CD14-positive monocyte (primary cell): ENCODE measurements at regions not wholly inside any gene's neighbourhood (a gene's known extent, or its start where the extent isn't known, plus 50 kb on each side); places are given as distances from the start of the nearest gene placed in this dataset.

Experiments
- DNase-seq, 3 donors: peaks; one replicate each; pipeline ENCODE4 v3.0.0-alpha.2; 2011 to 2022
- H2AFZ ChIP-seq: 2 replicates; pipeline ENCODE4 v1.6.0; 2012; ENCODE audit warnings: mild to moderate bottlenecking, low read depth, low read length, inconsistent platforms; ENCODE audit not compliant: insufficient read depth, poor library complexity, severe bottlenecking
- H3K27ac ChIP-seq, 2 donors: 1 replicate in 1 of 2; 2 replicates in 1 of 2; pipeline ENCODE4 v1.5.1; 2012 to 2013; ENCODE audit warnings: low read length in 2 of 2, control low read depth in 1 of 2, inconsistent platforms in 1 of 2, low read depth in 1 of 2, mild to moderate bottlenecking in 1 of 2
- H3K27me3 ChIP-seq, 2 donors: one replicate each; pipeline versions ENCODE4 v1.6.0 to v1.6.1; 2011 to 2013; ENCODE audit warnings: low read length in 2 of 2; ENCODE audit not compliant: control insufficient read depth in 2 of 2, insufficient read depth in 2 of 2
- H3K36me3 ChIP-seq, 2 donors: replicated peaks in 1 of 2; 1 replicate in 1 of 2; 2 replicates in 1 of 2; pipeline versions ENCODE4 v1.5.1 to v1.6.1; 2012 to 2013; ENCODE audit warnings: low read length in 2 of 2, control low read depth in 1 of 2, inconsistent platforms in 1 of 2, mild to moderate bottlenecking in 1 of 2; ENCODE audit not compliant: insufficient read depth in 2 of 2, control insufficient read depth in 1 of 2
- H3K4me1 ChIP-seq, 2 donors: 1 replicate in 1 of 2; 2 replicates in 1 of 2; pipeline versions ENCODE4 v1.5.1 to v1.6.1; 2012 to 2013; ENCODE audit warnings: low read length in 2 of 2, control low read depth in 1 of 2, inconsistent platforms in 1 of 2, mild to moderate bottlenecking in 1 of 2, moderate library complexity in 1 of 2; ENCODE audit not compliant: insufficient read depth in 2 of 2, control insufficient read depth in 1 of 2
- H3K4me2 ChIP-seq: replicated peaks from 2 replicates; pipeline ENCODE3; 2012; ENCODE audit warnings: low read length, moderate library complexity, mild to moderate bottlenecking; ENCODE audit not compliant: poor library complexity, severe bottlenecking; ENCODE audit errors: extremely low read depth
- H3K4me3 ChIP-seq, 3 experiments: fragments of 200-600 bp in 1 of 3; sonication (generic) in 1 of 3; replicated peaks in 1 of 3; 1 replicate in 2 of 3; 2 replicates in 1 of 3; pipeline ENCODE4 v1.5.1; 2011 to 2013; ENCODE audit warnings: low read length in 3 of 3, mild to moderate bottlenecking in 3 of 3, control low read depth in 2 of 3, low read depth in 2 of 3, inconsistent platforms in 1 of 3, moderate library complexity in 1 of 3
- H3K79me2 ChIP-seq: 2 replicates; pipeline ENCODE4 v1.6.0; 2012; ENCODE audit warnings: mild to moderate bottlenecking, control low read depth, inconsistent platforms, low read length, moderate library complexity; ENCODE audit not compliant: insufficient read depth
- H3K9ac ChIP-seq: 2 replicates; pipeline ENCODE4 v1.6.0; 2017; ENCODE audit warnings: low read length, mild to moderate bottlenecking; ENCODE audit not compliant: insufficient read depth, poor library complexity, severe bottlenecking
- H3K9me3 ChIP-seq, 2 donors: replicated peaks in 1 of 2; 1 replicate in 1 of 2; 2 replicates in 1 of 2; pipeline versions ENCODE4 v1.5.1 to v1.6.1; 2012 to 2013; ENCODE audit warnings: low read length in 2 of 2, control low read depth in 1 of 2; ENCODE audit not compliant: control insufficient read depth in 1 of 2, insufficient read depth in 1 of 2
- H4K20me1 ChIP-seq: 2 replicates; pipeline ENCODE4 v1.6.0; 2012; ENCODE audit warnings: mild to moderate bottlenecking, low read length, control low read depth, moderate library complexity; ENCODE audit not compliant: insufficient read depth
- H3K27ac Mint-ChIP-seq, 7 donors: one replicate each; pipeline ENCODE4 v1.8.0; 2020; ENCODE audit warnings: mild to moderate bottlenecking in 7 of 7, mixed read lengths in 7 of 7, moderate library complexity in 6 of 7, inconsistent platforms in 2 of 7
- H3K27me3 Mint-ChIP-seq, 3 donors: one replicate each; pipeline ENCODE4 v1.8.0; 2021 to 2022; ENCODE audit warnings: low read depth in 3 of 3, mild to moderate bottlenecking in 3 of 3, mixed read lengths in 3 of 3, moderate library complexity in 3 of 3, inconsistent platforms in 1 of 3
- H3K36me3 Mint-ChIP-seq, 2 donors: one replicate each; pipeline ENCODE4 v1.8.0; 2020; ENCODE audit warnings: mixed read lengths in 2 of 2, inconsistent platforms in 1 of 2, mild to moderate bottlenecking in 1 of 2
- H3K4me1 Mint-ChIP-seq: one replicate; pipeline ENCODE4 v1.8.0; 2020; ENCODE audit warnings: mild to moderate bottlenecking, mixed read lengths
- H3K4me3 Mint-ChIP-seq, 2 donors: one replicate each; pipeline ENCODE4 v1.8.0; 2020; ENCODE audit warnings: mild to moderate bottlenecking in 2 of 2, mixed read lengths in 2 of 2, moderate library complexity in 1 of 2
- H3K9me3 Mint-ChIP-seq, 7 donors: one replicate each; pipeline ENCODE4 v1.8.0; 2020 to 2022; ENCODE audit warnings: mixed read lengths in 7 of 7, mild to moderate bottlenecking in 6 of 7, moderate library complexity in 6 of 7, inconsistent platforms in 2 of 7
- WGBS: methylation state at CpG from one replicate; pipeline ENCODE4 v1.1.5; 2013; ENCODE audit warnings: missing lambda C conversion rate; ENCODE audit not compliant: insufficient coverage; 5-methylcytosine and 5-hydroxymethylcytosine counted together
- intact Hi-C, 2 donors: fragments of 100-400 bp; cut with micrococcal nuclease; formaldehyde crosslinking; loops; one replicate each; pipeline versions ENCODE4 v1.15.0 to v1.15.1; 2023
- TF ChIP-seq, protein P1 (sequence below): fragments of 200-600 bp; IDR thresholded peaks from one replicate; pipeline ENCODE4 v1.8.0; 2022; ENCODE audit warnings: antibody characterized with exemption, mild to moderate bottlenecking

DNA sequence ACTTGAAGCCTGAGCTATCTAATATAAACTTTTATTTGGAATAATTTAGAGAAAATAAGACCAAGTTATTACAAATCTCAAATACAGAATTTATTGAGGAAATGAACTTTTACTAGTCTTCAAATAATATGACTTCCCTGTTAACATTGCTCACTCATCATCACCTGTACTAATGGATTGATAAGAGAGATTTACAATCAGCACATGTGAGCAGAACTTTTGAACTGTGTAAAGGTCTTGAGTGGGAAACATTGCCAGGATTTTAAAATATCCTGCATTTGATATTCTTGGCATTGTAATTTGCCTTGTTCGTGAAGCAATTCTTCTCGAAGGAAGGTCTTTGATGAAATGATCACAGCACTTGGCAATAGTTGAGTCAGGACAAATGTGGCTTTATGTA, 111.9 kb downstream of the FGF9 start:
- Histone ChIP-seq H4K20me1 (no peaks in the 10 kb centered on the region), H3K4me2 (no peak overlapping the region), H3K36me3 (no peaks in the 10 kb centered on the region), H3K27ac (no peak overlapping the region), H2AFZ (no peak overlapping the region), H3K9ac (no peak overlapping the region), H3K9me3 (peaks cover 7 to 13% of the 10 kb centered on the region in 2 donors), H3K4me3 (no peak overlapping the region), H3K4me1 (no peaks in the 10 kb centered on the region), H3K79me2 (no peaks in the 10 kb centered on the region), H3K27me3 (no peaks in the 10 kb centered on the region)
- no peak overlapping the region for H3K4me3 Mint-ChIP-seq
- TF ChIP-seq, protein P1, sequence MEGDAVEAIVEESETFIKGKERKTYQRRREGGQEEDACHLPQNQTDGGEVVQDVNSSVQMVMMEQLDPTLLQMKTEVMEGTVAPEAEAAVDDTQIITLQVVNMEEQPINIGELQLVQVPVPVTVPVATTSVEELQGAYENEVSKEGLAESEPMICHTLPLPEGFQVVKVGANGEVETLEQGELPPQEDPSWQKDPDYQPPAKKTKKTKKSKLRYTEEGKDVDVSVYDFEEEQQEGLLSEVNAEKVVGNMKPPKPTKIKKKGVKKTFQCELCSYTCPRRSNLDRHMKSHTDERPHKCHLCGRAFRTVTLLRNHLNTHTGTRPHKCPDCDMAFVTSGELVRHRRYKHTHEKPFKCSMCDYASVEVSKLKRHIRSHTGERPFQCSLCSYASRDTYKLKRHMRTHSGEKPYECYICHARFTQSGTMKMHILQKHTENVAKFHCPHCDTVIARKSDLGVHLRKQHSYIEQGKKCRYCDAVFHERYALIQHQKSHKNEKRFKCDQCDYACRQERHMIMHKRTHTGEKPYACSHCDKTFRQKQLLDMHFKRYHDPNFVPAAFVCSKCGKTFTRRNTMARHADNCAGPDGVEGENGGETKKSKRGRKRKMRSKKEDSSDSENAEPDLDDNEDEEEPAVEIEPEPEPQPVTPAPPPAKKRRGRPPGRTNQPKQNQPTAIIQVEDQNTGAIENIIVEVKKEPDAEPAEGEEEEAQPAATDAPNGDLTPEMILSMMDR, result no peak
- H3K9me3 Mint-ChIP-seq, result peaks cover 6 to 13% (median 10%) of the 10 kb centered on the region in 7 donors
- no peak overlapping the region for H3K27ac Mint-ChIP-seq
- H3K27me3 Mint-ChIP-seq, result peaks cover 0 to 1% (median 1%) of the 10 kb centered on the region in 3 donors
- no peak for DNase-seq
- intact Hi-C loops, result no loop called here
- 87% methylated on average over 2 of the region's 2 CpGs for WGBS
- no peaks in the 10 kb centered on the region for H3K36me3 Mint-ChIP-seq
- H3K4me1 Mint-ChIP-seq, result no peaks in the 10 kb centered on the region

GRCh38 chr13:21785990-21786389, 115.1 kb downstream of the FGF9 start:
- Mint-ChIP-seq H3K4me1 (no peaks in the 10 kb centered on the region), H3K4me3 (peak overlapping the region in 1 of 2 donors; percentile 28), H3K9me3 (peaks cover 1 to 12% (median 6%) of the 10 kb centered on the region in 7 donors), H3K27ac (no peak overlapping the region), H3K27me3 (peaks cover 0 to 1% (median 1%) of the 10 kb centered on the region in 3 donors), H3K36me3 (no peaks in the 10 kb centered on the region)
- Histone ChIP-seq H2AFZ (no peak overlapping the region), H3K36me3 (no peaks in the 10 kb centered on the region), H3K27ac (no peak overlapping the region), H3K79me2 (no peaks in the 10 kb centered on the region), H3K9ac (no peak overlapping the region), H3K4me1 (no peaks in the 10 kb centered on the region), H3K9me3 (peaks cover 2 to 7% of the 10 kb centered on the region in 2 donors), H4K20me1 (no peaks in the 10 kb centered on the region), H3K27me3 (no peaks in the 10 kb centered on the region), H3K4me3 (no peak overlapping the region), H3K4me2 (no peak overlapping the region)
- DNase-seq, result no peak
- no CpG with 5 or more reads among the region's 2 CpGs for WGBS
- intact Hi-C loops, result no loop called here
- TF ChIP-seq, protein P1, result no peak
